HL-60 (cell line): ENCODE measurements at regions not wholly inside any gene's neighbourhood (a gene's known extent, or its start where the extent isn't known, plus 50 kb on each side); places are given as distances from the start of the nearest gene placed in this dataset.

ENCODE experiments used
- DNase-seq, 2 experiments: peaks; one replicate each; pipeline ENCODE4 v3.0.0-alpha.2; 2010 to 2020; ENCODE audit warnings: low read depth in 1 of 2, low spot score in 1 of 2
- H3K27ac ChIP-seq: fragments of 250-450 bp; sonication (Bioruptor Pico); replicated peaks from 2 replicates; pipeline ENCODE4 v1.5.1; 2020; ENCODE audit warnings: mild to moderate bottlenecking, moderate library complexity
- H3K27me3 ChIP-seq: fragments of 250-450 bp; sonication (Bioruptor Pico); 2 replicates; pipeline ENCODE4 v1.5.1; 2021; ENCODE audit warnings: mild to moderate bottlenecking, moderate library complexity; ENCODE audit not compliant: insufficient read depth, poor library complexity, severe bottlenecking
- H3K4me3 ChIP-seq: replicated peaks from 2 replicates; pipeline ENCODE4 v1.5.1; 2011; ENCODE audit warnings: mild to moderate bottlenecking, control low read depth, low read length; ENCODE audit not compliant: insufficient read depth
- CTCF ChIP-seq: IDR thresholded peaks from one replicate; pipeline ENCODE4 v1.5.1; 2011; ENCODE audit warnings: low read length, control low read depth, inconsistent platforms; ENCODE audit not compliant: insufficient read depth
- GABPA ChIP-seq: IDR thresholded peaks from 2 replicates; pipeline ENCODE4 v1.6.1; 2012; ENCODE audit warnings: low read depth
- POLR2AphosphoS5 ChIP-seq: IDR thresholded peaks from 2 replicates; pipeline ENCODE4 v1.6.1; 2012; ENCODE audit warnings: low read depth
- SPI1 ChIP-seq: IDR thresholded peaks from 2 replicates; pipeline ENCODE4 v1.6.1; 2012; ENCODE audit warnings: low read depth, mild to moderate bottlenecking, borderline replicate concordance
- TF ChIP-seq, protein P1 (sequence below): IDR thresholded peaks from 2 replicates; pipeline ENCODE4 v1.6.1; 2012; ENCODE audit warnings: low read depth; ENCODE audit not compliant: insufficient replicate concordance

DNA sequence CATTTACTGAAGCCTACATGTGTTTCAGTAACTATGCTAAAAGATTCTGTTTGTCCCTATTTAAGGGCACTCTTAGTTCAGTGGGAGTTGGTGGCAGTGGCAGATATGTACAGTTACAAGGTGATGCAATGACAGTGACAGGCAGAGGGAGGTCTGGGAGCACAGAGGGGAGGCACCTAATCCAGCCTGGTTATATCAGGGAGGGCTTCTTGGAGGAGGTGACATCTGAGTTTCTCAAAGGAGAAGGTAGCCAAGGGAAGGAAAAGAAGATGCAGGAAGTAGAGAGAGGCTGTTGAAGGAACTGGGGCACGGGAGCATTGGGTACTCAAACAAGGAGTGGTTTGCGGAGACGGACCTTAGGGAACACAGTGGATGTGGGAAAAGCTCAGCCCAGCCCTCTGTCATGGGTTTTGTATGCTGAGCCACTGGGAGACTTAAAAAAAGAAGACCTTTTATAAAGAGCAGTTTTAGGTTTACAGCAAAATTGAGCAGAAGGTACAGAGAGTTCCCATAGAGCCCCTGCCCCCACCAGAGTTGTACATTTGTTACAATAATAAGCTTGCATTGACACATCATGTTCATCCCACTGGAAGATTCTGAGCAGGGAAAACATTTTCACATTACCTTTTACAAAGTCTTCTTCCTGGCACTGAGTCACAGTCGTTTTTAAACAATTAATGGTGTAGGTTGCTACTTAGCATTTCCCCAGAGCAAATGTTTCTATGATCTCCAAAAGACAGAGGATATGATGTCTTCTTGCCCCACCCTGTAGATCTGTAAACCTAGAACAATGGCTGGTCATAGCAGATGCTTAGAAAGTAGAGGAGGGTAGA lies 83.0 kb upstream of the TAF1B start:
- DNase-seq: no peak

GRCh38 chr2:9760902-9761228 lies 82.4 kb upstream of the TAF1B start:
- DNase-seq: no peak
- no peak overlapping the region for H3K27ac ChIP-seq

More for the DNA sequence above, 83.0 kb upstream of the TAF1B start:
- H3K4me3 ChIP-seq: no peak overlapping the region
- TF ChIP-seq GABPA (no peak), POLR2AphosphoS5 (no peak), SPI1 (no peak), CTCF (no peak)
- TF ChIP-seq, protein P1, sequence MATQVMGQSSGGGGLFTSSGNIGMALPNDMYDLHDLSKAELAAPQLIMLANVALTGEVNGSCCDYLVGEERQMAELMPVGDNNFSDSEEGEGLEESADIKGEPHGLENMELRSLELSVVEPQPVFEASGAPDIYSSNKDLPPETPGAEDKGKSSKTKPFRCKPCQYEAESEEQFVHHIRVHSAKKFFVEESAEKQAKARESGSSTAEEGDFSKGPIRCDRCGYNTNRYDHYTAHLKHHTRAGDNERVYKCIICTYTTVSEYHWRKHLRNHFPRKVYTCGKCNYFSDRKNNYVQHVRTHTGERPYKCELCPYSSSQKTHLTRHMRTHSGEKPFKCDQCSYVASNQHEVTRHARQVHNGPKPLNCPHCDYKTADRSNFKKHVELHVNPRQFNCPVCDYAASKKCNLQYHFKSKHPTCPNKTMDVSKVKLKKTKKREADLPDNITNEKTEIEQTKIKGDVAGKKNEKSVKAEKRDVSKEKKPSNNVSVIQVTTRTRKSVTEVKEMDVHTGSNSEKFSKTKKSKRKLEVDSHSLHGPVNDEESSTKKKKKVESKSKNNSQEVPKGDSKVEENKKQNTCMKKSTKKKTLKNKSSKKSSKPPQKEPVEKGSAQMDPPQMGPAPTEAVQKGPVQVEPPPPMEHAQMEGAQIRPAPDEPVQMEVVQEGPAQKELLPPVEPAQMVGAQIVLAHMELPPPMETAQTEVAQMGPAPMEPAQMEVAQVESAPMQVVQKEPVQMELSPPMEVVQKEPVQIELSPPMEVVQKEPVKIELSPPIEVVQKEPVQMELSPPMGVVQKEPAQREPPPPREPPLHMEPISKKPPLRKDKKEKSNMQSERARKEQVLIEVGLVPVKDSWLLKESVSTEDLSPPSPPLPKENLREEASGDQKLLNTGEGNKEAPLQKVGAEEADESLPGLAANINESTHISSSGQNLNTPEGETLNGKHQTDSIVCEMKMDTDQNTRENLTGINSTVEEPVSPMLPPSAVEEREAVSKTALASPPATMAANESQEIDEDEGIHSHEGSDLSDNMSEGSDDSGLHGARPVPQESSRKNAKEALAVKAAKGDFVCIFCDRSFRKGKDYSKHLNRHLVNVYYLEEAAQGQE: no peak
- H3K27me3 ChIP-seq: peaks cover 24% of the 10 kb centered on the region
- H3K27ac ChIP-seq: no peak overlapping the region

DNA sequence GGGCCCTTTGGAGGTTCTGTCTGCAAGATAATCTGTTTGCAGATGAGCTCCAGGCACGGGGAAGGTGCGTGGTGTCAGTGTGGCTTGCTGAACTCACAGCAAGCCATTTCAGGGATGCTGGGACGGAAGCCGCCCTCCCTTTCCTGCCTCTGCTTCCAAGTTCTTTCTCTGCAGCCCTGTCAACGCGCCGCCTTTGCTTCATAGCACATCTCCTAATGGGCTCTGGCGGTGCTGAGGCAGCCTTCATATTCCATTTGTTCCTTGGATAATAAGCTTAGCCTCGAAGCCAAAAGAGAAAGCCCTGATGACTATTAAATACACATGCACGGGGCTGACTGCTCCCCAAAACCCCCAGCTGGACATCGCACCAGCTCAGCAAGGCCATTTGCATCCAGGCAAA lies 81.7 kb upstream of the TAF1B start:
- Histone ChIP-seq H3K27ac (no peak overlapping the region), H3K27me3 (peaks cover 20% of the 10 kb centered on the region), H3K4me3 (no peak overlapping the region)
- no peak for DNase-seq
- TF ChIP-seq GABPA (no peak), POLR2AphosphoS5 (no peak), CTCF (no peak), SPI1 (no peak)
- TF ChIP-seq, protein P1: no peak

More at GRCh38 chr2:9760902-9761228, 82.4 kb upstream of the TAF1B start:
- Histone ChIP-seq H3K27me3 (peaks cover 20% of the 10 kb centered on the region), H3K4me3 (no peak overlapping the region)
- TF ChIP-seq, protein P1: no peak
- TF ChIP-seq GABPA (no peak), SPI1 (no peak), CTCF (no peak), POLR2AphosphoS5 (no peak)
